ENCODE measurements at regions not wholly inside any gene's neighbourhood (a gene's known extent, or its start where the extent isn't known, plus 50 kb on each side); places are given as distances from the start of the nearest gene placed in this dataset.
"Not testable (repeated sequence)": the region's sequence is repeated elsewhere in the genome, so short reads cannot be mapped to it uniquely, and the experiment has no call there.

DNA sequence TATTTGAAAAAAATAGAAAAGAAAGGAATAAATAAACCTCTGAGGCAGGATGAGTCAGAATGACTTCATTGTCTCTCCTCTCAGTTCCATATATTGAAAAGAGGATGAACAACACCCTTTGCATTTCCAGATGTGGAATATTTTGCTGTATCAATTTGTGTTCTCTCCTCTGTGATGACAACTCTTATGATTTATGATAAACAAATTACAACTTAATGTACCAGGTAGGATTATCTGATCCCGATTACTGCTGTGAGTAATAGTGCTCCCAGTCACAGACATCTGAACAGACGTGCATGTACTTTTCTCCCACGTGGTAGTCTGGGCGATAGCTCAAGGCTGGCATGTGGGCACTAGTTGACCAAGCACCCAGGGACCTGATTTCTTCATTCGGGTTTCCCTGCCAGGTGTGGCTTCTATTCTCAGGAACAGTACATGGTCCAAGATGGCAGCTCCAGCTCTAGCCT lies 142.1 kb upstream of the SULF2 start:
- Histone ChIP-seq H3K4me3 (ENCODE audit: low read depth, low read length) (no peak overlapping the region), H3K36me3 (ENCODE audit: control insufficient read depth, insufficient read depth, low read length) (no peaks in the 10 kb centered on the region), H3K27me3 (ENCODE audit: control insufficient read depth, insufficient read depth, low read length) (no peaks in the 10 kb centered on the region)
- no peak for DNase-seq (ENCODE audit: low read depth)
- TF ChIP-seq, protein P1, sequence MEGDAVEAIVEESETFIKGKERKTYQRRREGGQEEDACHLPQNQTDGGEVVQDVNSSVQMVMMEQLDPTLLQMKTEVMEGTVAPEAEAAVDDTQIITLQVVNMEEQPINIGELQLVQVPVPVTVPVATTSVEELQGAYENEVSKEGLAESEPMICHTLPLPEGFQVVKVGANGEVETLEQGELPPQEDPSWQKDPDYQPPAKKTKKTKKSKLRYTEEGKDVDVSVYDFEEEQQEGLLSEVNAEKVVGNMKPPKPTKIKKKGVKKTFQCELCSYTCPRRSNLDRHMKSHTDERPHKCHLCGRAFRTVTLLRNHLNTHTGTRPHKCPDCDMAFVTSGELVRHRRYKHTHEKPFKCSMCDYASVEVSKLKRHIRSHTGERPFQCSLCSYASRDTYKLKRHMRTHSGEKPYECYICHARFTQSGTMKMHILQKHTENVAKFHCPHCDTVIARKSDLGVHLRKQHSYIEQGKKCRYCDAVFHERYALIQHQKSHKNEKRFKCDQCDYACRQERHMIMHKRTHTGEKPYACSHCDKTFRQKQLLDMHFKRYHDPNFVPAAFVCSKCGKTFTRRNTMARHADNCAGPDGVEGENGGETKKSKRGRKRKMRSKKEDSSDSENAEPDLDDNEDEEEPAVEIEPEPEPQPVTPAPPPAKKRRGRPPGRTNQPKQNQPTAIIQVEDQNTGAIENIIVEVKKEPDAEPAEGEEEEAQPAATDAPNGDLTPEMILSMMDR (IDR thresholded peaks at IDR 0.05; ENCODE audit: insufficient read depth, low read length, poor library complexity, severe bottlenecking): no peak

DNA sequence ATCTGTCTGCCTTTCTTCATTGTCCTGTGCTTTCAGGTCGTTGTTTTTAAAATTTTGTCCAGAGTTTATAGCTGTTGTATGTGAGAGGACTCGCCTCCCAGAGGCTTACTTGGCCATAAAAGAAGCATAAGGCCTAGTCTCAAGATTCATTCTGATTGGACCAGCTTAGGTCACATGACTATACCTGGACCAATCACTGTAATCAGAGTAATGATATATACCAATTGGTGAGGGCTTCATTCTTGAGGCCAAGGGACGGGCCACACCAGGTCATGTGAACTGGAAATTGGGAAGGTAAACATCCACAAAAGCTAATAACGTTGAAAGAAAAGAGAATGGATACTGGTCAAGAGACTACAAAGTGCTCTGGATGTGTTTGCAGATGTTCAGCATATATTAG lies 141.4 kb upstream of the SULF2 start:
- no peaks in the 10 kb centered on the region for H3K36me3 ChIP-seq (ENCODE audit: control insufficient read depth, insufficient read depth, low read length)
- no peaks in the 10 kb centered on the region for H3K27me3 ChIP-seq (ENCODE audit: control insufficient read depth, insufficient read depth, low read length)
- no peak for DNase-seq (ENCODE audit: low read depth)
- H3K4me3 ChIP-seq (ENCODE audit: low read depth, low read length): no peak overlapping the region
- TF ChIP-seq, protein P1 (IDR thresholded peaks at IDR 0.05; ENCODE audit: insufficient read depth, low read length, poor library complexity, severe bottlenecking): no peak

DNA sequence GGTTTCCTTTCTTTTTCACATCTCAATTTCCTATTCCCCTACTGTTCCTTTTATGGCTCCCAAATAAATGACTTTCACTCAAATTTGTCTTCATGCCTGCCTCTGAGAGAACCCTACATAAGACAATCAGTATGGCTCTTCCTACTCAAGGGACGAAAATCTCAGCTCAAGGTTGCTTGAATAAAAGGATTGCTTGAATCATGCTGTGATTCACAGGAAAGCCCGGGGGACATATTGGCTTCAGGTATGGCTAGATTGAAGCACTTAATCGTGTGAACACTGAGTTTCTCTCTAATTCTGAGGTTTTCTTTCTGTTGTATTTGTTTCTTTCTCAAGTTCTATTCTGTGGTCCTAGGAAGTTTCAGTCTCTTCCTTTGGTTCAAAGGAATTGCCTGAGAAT lies 140.3 kb upstream of the SULF2 start:
- no peaks in the 10 kb centered on the region for H3K36me3 ChIP-seq (ENCODE audit: control insufficient read depth, insufficient read depth, low read length)
- H3K4me3 ChIP-seq (ENCODE audit: low read depth, low read length): no peak overlapping the region
- no peaks in the 10 kb centered on the region for H3K27me3 ChIP-seq (ENCODE audit: control insufficient read depth, insufficient read depth, low read length)
- TF ChIP-seq, protein P1 (IDR thresholded peaks at IDR 0.05; ENCODE audit: insufficient read depth, low read length, poor library complexity, severe bottlenecking): no peak
- no peak for DNase-seq (ENCODE audit: low read depth)

- Histone ChIP-seq H3K36me3 (ENCODE audit: control insufficient read depth, insufficient read depth, low read length) (no peaks in the 10 kb centered on the region), H3K27me3 (ENCODE audit: control insufficient read depth, insufficient read depth, low read length) (no peaks in the 10 kb centered on the region), H3K4me3 (ENCODE audit: low read depth, low read length) (no peak overlapping the region)
- DNase-seq (ENCODE audit: low read depth): no peak
- TF ChIP-seq, protein P1 (IDR thresholded peaks at IDR 0.05; ENCODE audit: insufficient read depth, low read length, poor library complexity, severe bottlenecking): no peak
Measured at GRCh38 chr20:47922269-47922668, 137.0 kb upstream of the SULF2 start.

- not testable (repeated sequence) for DNase-seq (ENCODE audit: low read depth); H3K4me3 ChIP-seq (ENCODE audit: low read depth, low read length); H3K36me3 ChIP-seq (ENCODE audit: control insufficient read depth, insufficient read depth, low read length); H3K27me3 ChIP-seq (ENCODE audit: control insufficient read depth, insufficient read depth, low read length)
Measured at GRCh38 chr20:47921829-47922228, 136.5 kb upstream of the SULF2 start.

DNA sequence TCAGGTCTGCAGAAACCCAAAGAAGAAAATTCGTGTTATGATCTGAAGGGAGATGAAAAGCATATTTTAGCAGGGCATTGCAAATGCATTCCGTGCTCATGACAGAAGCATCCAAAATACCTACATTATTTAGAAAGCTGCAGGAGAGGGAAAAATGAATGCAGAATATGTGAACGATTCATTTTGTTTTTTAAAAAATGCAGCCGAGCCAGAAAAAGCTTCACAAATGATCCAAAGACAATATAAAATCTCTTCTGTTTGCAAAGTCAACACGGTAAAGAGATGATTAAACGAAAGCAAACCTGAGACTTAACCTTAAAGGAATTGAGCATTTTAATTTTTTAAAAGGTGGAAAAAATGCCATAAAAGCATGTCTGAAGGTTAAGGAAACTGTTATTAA lies 136.1 kb upstream of the SULF2 start:
- TF ChIP-seq, protein P1 (IDR thresholded peaks at IDR 0.05; ENCODE audit: insufficient read depth, low read length, poor library complexity, severe bottlenecking): no peak
- DNase-seq (ENCODE audit: low read depth): no peak
- Histone ChIP-seq H3K27me3 (ENCODE audit: control insufficient read depth, insufficient read depth, low read length) (no peaks in the 10 kb centered on the region), H3K4me3 (ENCODE audit: low read depth, low read length) (no peak overlapping the region), H3K36me3 (ENCODE audit: control insufficient read depth, insufficient read depth, low read length) (no peaks in the 10 kb centered on the region)
